DND-41 (cell line): ENCODE measurements at regions not wholly inside any gene's neighbourhood (a gene's known extent, or its start where the extent isn't known, plus 50 kb on each side); places are given as distances from the start of the nearest gene placed in this dataset.

Experiments
- EZH2 ChIP-seq: IDR thresholded peaks from 3 replicates; pipeline ENCODE4 v1.6.1; 2012; ENCODE audit warnings: borderline replicate concordance, low read depth, mild to moderate bottlenecking, moderate library complexity, low read length, inconsistent platforms; ENCODE audit not compliant: severe bottlenecking
- TF ChIP-seq, protein P1 (sequence below): IDR thresholded peaks from 2 replicates; pipeline ENCODE4 v1.5.1; 2012; ENCODE audit warnings: borderline replicate concordance, low read length, moderate library complexity, mild to moderate bottlenecking; ENCODE audit not compliant: poor library complexity, severe bottlenecking; ENCODE audit errors: extremely low read depth

GRCh38 chr5:124000538-124000937 lies 488.6 kb downstream of the CSNK1G3 start:
- TF ChIP-seq, protein P1, sequence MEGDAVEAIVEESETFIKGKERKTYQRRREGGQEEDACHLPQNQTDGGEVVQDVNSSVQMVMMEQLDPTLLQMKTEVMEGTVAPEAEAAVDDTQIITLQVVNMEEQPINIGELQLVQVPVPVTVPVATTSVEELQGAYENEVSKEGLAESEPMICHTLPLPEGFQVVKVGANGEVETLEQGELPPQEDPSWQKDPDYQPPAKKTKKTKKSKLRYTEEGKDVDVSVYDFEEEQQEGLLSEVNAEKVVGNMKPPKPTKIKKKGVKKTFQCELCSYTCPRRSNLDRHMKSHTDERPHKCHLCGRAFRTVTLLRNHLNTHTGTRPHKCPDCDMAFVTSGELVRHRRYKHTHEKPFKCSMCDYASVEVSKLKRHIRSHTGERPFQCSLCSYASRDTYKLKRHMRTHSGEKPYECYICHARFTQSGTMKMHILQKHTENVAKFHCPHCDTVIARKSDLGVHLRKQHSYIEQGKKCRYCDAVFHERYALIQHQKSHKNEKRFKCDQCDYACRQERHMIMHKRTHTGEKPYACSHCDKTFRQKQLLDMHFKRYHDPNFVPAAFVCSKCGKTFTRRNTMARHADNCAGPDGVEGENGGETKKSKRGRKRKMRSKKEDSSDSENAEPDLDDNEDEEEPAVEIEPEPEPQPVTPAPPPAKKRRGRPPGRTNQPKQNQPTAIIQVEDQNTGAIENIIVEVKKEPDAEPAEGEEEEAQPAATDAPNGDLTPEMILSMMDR = no peak
- no peak for TF ChIP-seq EZH2
